ENCODE measurements at regions not wholly inside any gene's neighbourhood (a gene's known extent, or its start where the extent isn't known, plus 50 kb on each side); places are given as distances from the start of the nearest gene placed in this dataset.
A peak's percentile ranks its signal among the peaks of the same experiment; 100 is the strongest.

GRCh38 chr9:131809941-131810344 lies 70.1 kb upstream of the RAPGEF1 start:
- intact Hi-C loops (cut with DNase I): no loop called here
- DNase-seq (ENCODE audit: low spot score): no peak

DNA sequence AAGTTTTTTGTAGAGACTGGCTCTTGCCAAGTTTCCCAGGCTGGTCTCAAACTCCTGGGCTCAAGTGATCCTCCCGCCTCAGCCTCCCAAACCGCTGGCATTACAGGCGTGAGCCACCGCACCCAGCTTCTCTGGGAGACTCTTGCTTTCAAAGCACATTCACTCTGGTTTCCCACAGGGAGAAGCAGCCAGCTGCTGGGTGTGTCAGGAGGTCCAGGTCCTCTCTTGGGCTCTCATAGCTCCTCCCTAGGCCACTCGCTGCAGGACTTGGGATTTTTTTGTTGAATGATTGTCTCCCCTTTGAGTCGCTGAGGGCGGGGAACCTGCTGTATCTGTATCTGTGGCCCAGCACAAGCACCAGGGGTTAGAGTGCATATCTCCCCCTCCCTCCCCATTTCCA lies 68.4 kb upstream of the RAPGEF1 start:
- intact Hi-C loops (cut with DNase I): no loop called here
- DNase-seq (ENCODE audit: low spot score): no peak

GRCh38 chr9:131807144-131807983 lies 67.5 kb upstream of the RAPGEF1 start:
- no peak for DNase-seq (ENCODE audit: low spot score)
- intact Hi-C loops (cut with DNase I): no loop called here

GRCh38 chr9:131805803-131806202 lies 65.9 kb upstream of the RAPGEF1 start:
- intact Hi-C loops (cut with DNase I): no loop called here
- DNase-seq (ENCODE audit: low spot score): no peak

DNA sequence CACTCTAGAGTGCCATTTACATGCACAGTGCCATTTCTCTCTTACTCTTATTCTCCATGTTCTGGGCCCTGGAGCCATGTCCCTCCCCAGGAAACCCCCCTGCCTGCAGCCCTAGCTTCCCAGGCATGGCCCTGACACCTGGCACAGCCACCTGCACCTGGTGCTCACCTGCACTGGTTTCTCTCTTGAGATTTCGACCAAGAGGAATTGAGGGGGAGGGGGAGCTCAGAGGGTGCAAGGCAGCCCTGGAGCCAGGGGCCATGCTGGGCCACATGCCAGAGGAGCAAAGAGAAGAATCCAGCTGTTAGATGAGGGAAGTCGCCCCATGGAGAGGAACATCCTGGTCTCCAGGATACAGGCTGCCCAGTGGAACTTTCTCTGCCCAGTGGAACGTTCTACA lies 65.0 kb upstream of the RAPGEF1 start:
- no peak for DNase-seq (ENCODE audit: low spot score)
- intact Hi-C loops (cut with DNase I): no loop called here

GRCh38 chr9:131803758-131804411 lies 64.0 kb upstream of the RAPGEF1 start:
- DNase-seq (ENCODE audit: low spot score): no peak
- intact Hi-C loops (cut with DNase I): no loop called here

DNA sequence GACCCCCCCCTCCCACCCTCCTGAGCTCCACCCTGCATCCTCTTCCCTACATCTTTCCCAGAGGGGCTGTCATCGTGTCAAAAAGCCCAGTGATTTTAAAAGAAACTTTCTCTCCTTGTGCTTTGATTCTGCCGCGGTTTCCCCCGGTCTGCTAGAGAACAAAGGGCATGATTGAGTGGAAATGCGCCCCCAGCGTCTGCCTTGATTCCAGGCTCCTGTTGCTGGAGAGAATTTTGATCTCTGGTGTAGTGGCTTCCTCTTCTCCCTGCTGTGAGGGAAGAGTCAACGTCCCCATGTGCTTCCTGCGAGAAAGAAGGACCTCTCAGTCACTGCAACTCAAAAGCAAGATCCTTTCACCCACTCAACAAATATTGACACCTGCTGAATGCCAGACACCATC lies 61.9 kb upstream of the RAPGEF1 start:
- intact Hi-C loops (cut with DNase I): no loop called here
- no peak for DNase-seq (ENCODE audit: low spot score)

DNA sequence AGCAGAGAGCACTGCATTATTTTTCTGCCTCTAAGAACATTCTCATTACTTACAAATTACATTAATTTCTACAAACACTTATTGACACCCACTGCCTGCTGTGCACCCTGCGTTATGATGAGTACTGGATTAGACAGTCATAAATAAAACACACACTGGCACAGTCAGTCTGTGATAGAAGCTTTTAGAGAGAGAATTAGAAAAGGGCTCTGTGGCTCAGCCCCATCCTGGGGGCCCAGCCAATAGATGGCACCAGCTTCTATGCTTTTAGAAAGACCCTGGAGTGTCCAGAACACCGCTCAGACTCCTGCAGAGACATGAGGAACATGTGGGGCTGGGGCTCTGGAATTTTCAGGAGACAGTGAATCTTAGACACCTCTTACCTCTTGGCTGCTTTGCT lies 61.0 kb upstream of the RAPGEF1 start:
- intact Hi-C loops (cut with DNase I): no loop called here
- DNase-seq (ENCODE audit: low spot score): no peak

DNA sequence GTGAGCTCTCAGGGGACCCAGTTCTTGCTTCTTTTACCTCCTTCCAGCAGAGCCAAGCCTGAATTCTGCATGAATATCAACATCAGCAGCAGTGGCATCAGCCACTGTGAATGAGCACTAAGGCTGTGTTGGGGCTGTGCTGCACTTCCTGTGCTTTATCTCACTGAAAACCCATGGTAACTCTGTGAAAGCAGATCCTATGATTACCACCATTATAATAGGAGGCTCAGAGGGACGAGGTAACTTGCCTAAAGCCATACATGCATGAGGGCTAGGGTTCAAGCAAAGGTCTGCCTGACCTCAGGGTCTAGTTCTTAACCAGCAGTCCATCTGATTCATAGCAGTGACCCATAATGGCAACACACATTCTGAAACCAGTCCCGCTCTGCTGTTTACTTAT lies 60.5 kb upstream of the RAPGEF1 start:
- no peak for DNase-seq (ENCODE audit: low spot score)
- intact Hi-C loops (cut with DNase I): no loop called here

- intact Hi-C loops (cut with DNase I): no loop called here
- peak; percentile 79 for DNase-seq (ENCODE audit: low spot score)
These were observed 59.4 kb upstream of the RAPGEF1 start for GRCh38 chr9:131799177-131799823.

DNA sequence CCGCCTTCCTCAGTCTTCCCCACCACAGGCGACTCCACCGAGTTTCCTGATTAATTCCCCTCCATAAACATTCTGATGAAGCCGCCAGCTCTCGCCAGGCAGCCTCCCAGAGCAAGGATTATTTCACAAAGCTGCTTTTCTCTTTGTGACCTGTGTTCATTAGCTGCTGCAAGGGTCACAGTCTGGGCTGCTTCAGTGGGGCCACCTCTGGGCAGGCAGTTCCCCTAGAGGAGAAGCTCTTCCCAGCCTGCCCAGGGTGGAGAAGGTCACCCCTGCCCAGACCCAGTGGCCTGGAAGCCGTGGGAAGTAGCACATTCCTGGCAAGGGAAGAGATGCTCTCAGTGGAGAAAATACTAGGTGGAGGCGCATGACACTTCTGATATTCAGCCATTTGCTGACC lies 58.4 kb upstream of the RAPGEF1 start:
- DNase-seq (ENCODE audit: low spot score): no peak
- intact Hi-C loops (cut with DNase I): no loop called here

GRCh38 chr9:131794393-131794792 lies 54.5 kb upstream of the RAPGEF1 start:
- intact Hi-C loops (cut with DNase I): no loop called here

DNA sequence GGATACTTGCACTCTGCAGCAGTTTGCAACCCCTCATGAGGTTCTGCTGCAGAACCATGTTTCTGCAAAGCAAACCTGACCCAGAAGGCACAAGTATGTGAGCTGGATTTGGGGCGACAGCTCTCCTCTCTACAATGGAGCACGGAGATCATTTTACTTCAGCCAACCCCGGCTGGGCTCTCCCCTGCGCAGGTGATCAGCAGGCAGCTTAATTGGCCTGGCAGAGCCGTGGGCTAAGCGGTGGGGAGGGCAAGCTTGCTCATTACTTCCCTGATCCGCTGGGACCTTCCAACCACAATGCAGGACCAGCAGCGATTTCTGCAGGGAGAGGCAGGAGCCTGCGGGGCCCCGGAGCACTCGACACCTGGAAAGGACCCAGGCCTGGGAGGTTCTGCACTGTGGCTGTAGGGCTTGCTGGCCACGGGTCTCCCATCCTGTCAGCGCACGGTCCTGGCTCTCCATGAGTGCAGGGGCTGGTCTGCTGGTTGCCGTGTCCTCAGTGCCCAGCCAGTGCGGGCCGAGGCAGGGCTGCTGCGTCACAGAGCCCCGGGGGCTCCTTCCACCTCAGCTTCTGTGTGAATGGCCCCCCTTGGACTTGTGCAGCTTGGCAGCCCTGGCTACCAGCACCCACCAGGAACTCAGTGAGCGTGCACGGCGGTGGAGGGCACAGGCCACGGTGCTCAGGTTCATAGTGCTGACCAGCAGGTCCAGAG lies 51.8 kb upstream of the RAPGEF1 start:
- DNase-seq (ENCODE audit: low spot score): no peak
- intact Hi-C loops (cut with DNase I): no loop called here

More at GRCh38 chr9:131794393-131794792, 54.5 kb upstream of the RAPGEF1 start:
- DNase-seq (ENCODE audit: low spot score): no peak

All from cardiac septum (tissue), 1 donor.